Spleen (tissue), 11 donors: ENCODE measurements at regions not wholly inside any gene's neighbourhood (a gene's known extent, or its start where the extent isn't known, plus 50 kb on each side); places are given as distances from the start of the nearest gene placed in this dataset.

ENCODE experiments used
- DNase-seq: peaks from one replicate; pipeline ENCODE4 v3.0.0-alpha.2; 2020
- H3K27ac ChIP-seq, 8 donors: fragments of 200-600 bp; sonication (generic) in 7 of 8; 1 replicate in 4 of 8; 2 replicates in 4 of 8; pipeline versions ENCODE4 v1.5.0 to v1.8.0; 2016 to 2021; ENCODE audit warnings: inconsistent platforms in 4 of 8, mild to moderate bottlenecking in 4 of 8, moderate library complexity in 1 of 8
- H3K27me3 ChIP-seq, 7 donors: fragments of 200-600 bp; sonication (generic) in 6 of 7; replicated peaks in 1 of 7; 1 replicate in 4 of 7; 2 replicates in 3 of 7; pipeline versions ENCODE4 v1.5.0 to v1.8.0; 2016 to 2021; ENCODE audit warnings: inconsistent platforms in 3 of 7, mild to moderate bottlenecking in 1 of 7
- H3K36me3 ChIP-seq, 6 donors: fragments of 200-600 bp; sonication (generic) in 5 of 6; 1 replicate in 4 of 6; 2 replicates in 2 of 6; pipeline versions ENCODE4 v1.5.0 to v1.8.0; 2016 to 2021; ENCODE audit warnings: inconsistent platforms in 2 of 6
- H3K4me1 ChIP-seq, 6 donors: fragments of 200-600 bp; sonication (generic) in 5 of 6; 1 replicate in 3 of 6; 2 replicates in 3 of 6; pipeline versions ENCODE4 v1.5.0 to v1.8.0; 2016 to 2021; ENCODE audit warnings: inconsistent platforms in 3 of 6
- H3K4me3 ChIP-seq, 8 donors: fragments of 200-600 bp; sonication (generic) in 7 of 8; 1 replicate in 4 of 8; 2 replicates in 4 of 8; pipeline versions ENCODE4 v1.5.0 to v1.8.0; 2016 to 2021; ENCODE audit warnings: inconsistent platforms in 4 of 8, mild to moderate bottlenecking in 4 of 8, moderate library complexity in 2 of 8
- H3K9me3 ChIP-seq, 8 donors: fragments of 200-600 bp; sonication (generic) in 7 of 8; 1 replicate in 4 of 8; 2 replicates in 4 of 8; pipeline versions ENCODE4 v1.5.0 to v1.8.0; 2016 to 2021; ENCODE audit warnings: inconsistent platforms in 4 of 8
- POLR2A ChIP-seq, 3 donors: fragments of 450-650 bp; IDR thresholded peaks; one replicate each; pipeline ENCODE4 v1.5.1; 2017; ENCODE audit warnings: antibody characterized with exemption in 3 of 3, mild to moderate bottlenecking in 1 of 3
- POLR2AphosphoS5 ChIP-seq, 3 donors: sonication (generic); formaldehyde crosslinking; IDR thresholded peaks; one replicate each; pipeline ENCODE4 v1.5.1; 2017; ENCODE audit warnings: antibody characterized with exemption in 3 of 3
- WGBS, 5 donors: extraction: QIAGEN DNeasy Blood & Tissue Kit in 3 of 5; methylation state at CpG; one replicate each; pipeline versions ENCODE4 v1.1.5 to v1.1.7; 2013 to 2018; 5-methylcytosine and 5-hydroxymethylcytosine counted together
- intact Hi-C: fragments of 100-400 bp; cut with DNase I; formaldehyde crosslinking; loops from one replicate; pipeline ENCODE4 v1.15.0; 2023; ENCODE audit warnings: low total_unique reads
- TF ChIP-seq, protein P1 (sequence below), 11 experiments: fragments of 200-600 bp in 7 of 11; fragments of 450-650 bp in 4 of 11; sonication (generic) in 4 of 11; IDR thresholded peaks in 8 of 11; conservative IDR thresholded peaks in 3 of 11; 1 replicate in 7 of 11; 2 replicates in 4 of 11; pipeline versions ENCODE4 v1.4.0 to v1.8.0; 2016 to 2021; ENCODE audit warnings: antibody characterized with exemption in 11 of 11, inconsistent platforms in 4 of 11, mild to moderate bottlenecking in 1 of 11
- donor health status: healthy with polysubstance abuse.
- donor health status: DM: no; HTN: no; CAD: no; lungs with moderate emphysema.
- donor health status: DM: no; HTN: no; CAD: no.
- donor health status: Bipolar disorder and iron deficiency.
- donor health status: healthy.
- donor health status: DM: no; HTN: no; CAD: no.
- donor health status: DM: yes; HTN: yes; CAD: no.

DNA sequence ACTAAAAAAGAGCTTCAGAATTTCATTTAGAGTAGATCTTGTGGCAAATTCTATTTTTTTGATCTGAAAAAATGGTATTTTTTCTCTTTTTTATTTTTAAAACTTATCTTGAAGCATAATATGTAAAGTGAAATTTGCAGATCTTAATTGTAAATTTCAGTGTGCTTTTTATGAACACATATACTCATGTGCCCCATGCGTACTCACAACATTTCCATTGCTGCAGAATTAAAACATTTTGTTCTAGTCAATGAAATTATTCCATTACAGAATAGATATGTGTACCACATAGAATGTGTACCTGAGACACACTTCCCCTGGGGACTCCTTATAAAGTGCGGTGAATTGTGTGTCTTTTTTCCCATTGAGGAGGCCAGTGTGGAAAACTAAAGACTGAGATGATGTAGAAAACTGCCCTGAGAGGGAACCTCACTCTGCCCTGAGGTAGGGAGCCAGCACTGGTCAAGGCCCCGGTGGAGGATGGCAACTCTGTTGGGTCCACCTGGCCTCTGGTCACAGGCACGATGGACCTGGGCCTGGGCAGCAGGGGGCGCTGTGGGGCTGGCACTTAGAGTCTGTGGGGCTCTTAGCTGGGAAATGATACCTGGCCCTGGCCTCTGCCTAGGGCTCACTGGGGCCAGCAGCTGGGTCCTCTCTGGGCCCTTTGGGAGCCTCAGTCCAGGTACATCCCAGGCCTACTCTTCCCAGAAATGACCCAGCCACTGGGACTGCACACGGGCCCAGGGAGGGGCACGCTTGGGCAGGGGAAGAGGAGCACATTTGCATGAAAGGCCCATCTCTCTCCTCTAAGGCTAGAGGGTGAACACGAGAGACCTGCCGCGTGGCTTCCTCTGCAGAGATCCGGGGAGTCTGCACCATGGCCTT lies 77.9 kb upstream of the TOP3B start:
- peaks cover 0 to 31% (median 0%) of the 10 kb centered on the region in 7 donors for H3K27me3 ChIP-seq
- H3K27ac ChIP-seq, result peak overlapping the region in 6 of 8 donors; percentile 29 to 80 (median 59)
- intact Hi-C loops, result no loop called here
- no peak overlapping the region for H3K4me3 ChIP-seq
- peaks cover 0 to 39% (median 17%) of the 10 kb centered on the region in 6 donors for H3K4me1 ChIP-seq
- peak; percentile 95 for DNase-seq
- WGBS, 5 donors, result 44 to 49% (median 47%) methylated on average over 10 to 11 of the region's 11 CpGs
- TF ChIP-seq, protein P1, sequence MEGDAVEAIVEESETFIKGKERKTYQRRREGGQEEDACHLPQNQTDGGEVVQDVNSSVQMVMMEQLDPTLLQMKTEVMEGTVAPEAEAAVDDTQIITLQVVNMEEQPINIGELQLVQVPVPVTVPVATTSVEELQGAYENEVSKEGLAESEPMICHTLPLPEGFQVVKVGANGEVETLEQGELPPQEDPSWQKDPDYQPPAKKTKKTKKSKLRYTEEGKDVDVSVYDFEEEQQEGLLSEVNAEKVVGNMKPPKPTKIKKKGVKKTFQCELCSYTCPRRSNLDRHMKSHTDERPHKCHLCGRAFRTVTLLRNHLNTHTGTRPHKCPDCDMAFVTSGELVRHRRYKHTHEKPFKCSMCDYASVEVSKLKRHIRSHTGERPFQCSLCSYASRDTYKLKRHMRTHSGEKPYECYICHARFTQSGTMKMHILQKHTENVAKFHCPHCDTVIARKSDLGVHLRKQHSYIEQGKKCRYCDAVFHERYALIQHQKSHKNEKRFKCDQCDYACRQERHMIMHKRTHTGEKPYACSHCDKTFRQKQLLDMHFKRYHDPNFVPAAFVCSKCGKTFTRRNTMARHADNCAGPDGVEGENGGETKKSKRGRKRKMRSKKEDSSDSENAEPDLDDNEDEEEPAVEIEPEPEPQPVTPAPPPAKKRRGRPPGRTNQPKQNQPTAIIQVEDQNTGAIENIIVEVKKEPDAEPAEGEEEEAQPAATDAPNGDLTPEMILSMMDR (IDR thresholded peaks at IDR 0.05 in 8 of 11, conservative IDR thresholded peaks at IDR 0.05 in 3 of 11), result peak; percentile 18 to 80 (median 60)
- no peak for TF ChIP-seq POLR2AphosphoS5 (IDR thresholded peaks at IDR 0.05)
- no peaks in the 10 kb centered on the region for H3K9me3 ChIP-seq
- no peaks in the 10 kb centered on the region for H3K36me3 ChIP-seq

DNA sequence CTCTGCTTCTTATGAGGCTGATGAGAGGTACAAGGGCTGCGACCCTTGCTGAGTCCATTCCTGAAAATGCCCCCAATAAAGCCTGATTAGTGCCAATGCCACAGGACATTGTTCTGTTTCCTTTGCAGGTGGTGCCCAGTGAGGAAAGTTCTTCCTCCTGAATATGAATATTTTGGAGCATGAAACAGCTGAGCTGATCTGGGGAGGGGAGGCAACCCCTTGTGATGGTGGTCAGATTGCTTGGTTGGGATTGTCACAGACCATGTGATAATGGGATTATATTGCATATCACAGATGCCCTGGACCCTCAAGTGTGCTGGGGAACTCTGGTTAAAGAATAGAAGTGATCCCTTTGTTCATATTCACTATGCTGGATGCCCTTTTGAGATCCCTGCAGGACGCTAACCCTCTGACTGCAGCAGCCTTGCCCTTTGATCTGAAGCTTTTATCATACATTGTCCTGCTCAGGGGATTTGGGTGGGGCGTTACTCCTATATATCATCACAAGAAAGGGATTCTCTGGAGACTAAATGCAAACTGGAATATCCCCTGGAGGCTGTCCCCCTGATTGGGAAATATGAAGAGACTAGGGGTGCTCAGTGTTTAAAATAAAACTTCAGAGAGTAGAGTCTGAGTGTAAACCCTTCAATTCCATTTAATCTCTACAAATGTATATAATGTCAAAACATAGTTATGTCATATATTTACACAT lies 76.9 kb upstream of the TOP3B start:
- H3K4me3 ChIP-seq, result no peak overlapping the region
- intact Hi-C loops, result no loop called here
- peaks cover 0 to 31% (median 0%) of the 10 kb centered on the region in 7 donors for H3K27me3 ChIP-seq
- DNase-seq, result no peak
- no peaks in the 10 kb centered on the region for H3K36me3 ChIP-seq
- peaks cover 0 to 39% (median 17%) of the 10 kb centered on the region in 6 donors for H3K4me1 ChIP-seq
- no peaks in the 10 kb centered on the region for H3K9me3 ChIP-seq
- peak overlapping the region in 1 of 8 donors; percentile 18 for H3K27ac ChIP-seq
- 64 to 75% (median 69%) methylated on average over 3 of the region's 3 CpGs for WGBS, 5 donors
- TF ChIP-seq POLR2AphosphoS5 (IDR thresholded peaks at IDR 0.05) (no peak), POLR2A (IDR thresholded peaks at IDR 0.05) (no peak)
- TF ChIP-seq, protein P1 (IDR thresholded peaks at IDR 0.05 in 8 of 11, conservative IDR thresholded peaks at IDR 0.05 in 3 of 11), result no peak

DNA sequence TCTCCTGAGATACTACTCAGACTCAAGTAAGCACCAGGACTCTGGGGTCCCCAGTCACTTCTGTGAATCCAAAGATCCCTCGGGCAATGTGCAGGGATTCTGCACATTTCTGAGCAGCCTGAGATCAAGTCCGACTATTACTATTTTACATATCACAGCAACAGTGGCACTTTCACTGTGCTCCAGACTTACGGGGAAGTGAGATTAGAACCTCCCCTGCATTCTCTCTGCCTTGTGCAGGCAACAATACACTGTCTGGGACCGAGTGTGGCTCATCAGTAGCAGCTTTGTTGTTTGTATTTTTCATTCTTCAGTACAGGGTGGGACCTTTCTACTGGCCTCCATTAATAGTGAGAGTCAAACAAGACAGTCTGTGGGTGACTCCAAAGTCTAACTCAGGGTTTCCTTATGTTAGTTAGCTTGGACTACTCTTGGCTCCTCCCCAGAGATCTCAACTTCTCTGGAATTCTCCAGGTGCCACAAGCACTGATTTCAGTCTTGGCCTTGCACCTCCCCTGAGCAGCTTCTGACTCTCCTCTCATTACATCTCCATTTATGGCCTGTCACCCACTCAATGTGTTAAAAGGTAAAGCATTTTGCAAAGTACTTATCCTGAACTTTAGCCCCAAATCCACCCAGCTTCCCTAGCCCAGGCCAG lies 76.2 kb upstream of the TOP3B start:
- Histone ChIP-seq H3K27ac (peak overlapping the region in 1 of 8 donors; percentile 18), H3K36me3 (no peaks in the 10 kb centered on the region), H3K4me1 (peaks cover 0 to 39% (median 17%) of the 10 kb centered on the region in 6 donors), H3K9me3 (no peaks in the 10 kb centered on the region), H3K27me3 (peaks cover 0 to 31% (median 0%) of the 10 kb centered on the region in 7 donors), H3K4me3 (no peak overlapping the region)
- intact Hi-C loops, result no loop called here
- WGBS, 5 donors, result 47 to 57% (median 49%) methylated on average over 4 of the region's 4 CpGs
- no peak for DNase-seq
- no peak for TF ChIP-seq POLR2A (IDR thresholded peaks at IDR 0.05)
- TF ChIP-seq, protein P1 (IDR thresholded peaks at IDR 0.05 in 8 of 11, conservative IDR thresholded peaks at IDR 0.05 in 3 of 11), result no peak
- TF ChIP-seq POLR2AphosphoS5 (IDR thresholded peaks at IDR 0.05), result no peak
